GM12878 (cell line): ENCODE measurements at regions not wholly inside any gene's neighbourhood (a gene's known extent, or its start where the extent isn't known, plus 50 kb on each side); places are given as distances from the start of the nearest gene placed in this dataset.

Experiments used
- ATAC-seq: fragments of 200-7000 bp; cut with Tn5 transposase; 3 replicates; pipeline ENCODE4 v1.9.1; 2020; ENCODE audit warnings: mild to moderate bottlenecking, moderate library complexity
- BruUV-seq: library from RNA; stranded (reverse); fragments of 400-500 nt; replicated peaks from 2 replicates; lab custom pipeline; 2021; lab: Mats Ljungman, UMichigan
- CTCF ChIA-PET: fragments of 300-600 bp; sonication (Branson Sonifier 250); formaldehyde crosslinking; extraction: SDS; loops from one replicate; lab custom pipeline; 2021; ENCODE audit warnings: inconsistent platforms; lab: Yijun Ruan, JAX
- POLR2A ChIA-PET: fragments of 350-600 bp; formaldehyde crosslinking; extraction: SDS; loops from one replicate; lab custom pipeline; 2021; ENCODE audit warnings: inconsistent platforms; lab: Charles Lee
- RAD21 ChIA-PET: fragments of 300-600 bp; sonication (Branson Sonifier 250); formaldehyde crosslinking; loops from one replicate; lab custom pipeline; 2023; ENCODE audit warnings: antibody characterized with exemption; ENCODE audit not compliant: unreplicated experiment; lab: Charles Lee
- SMC1A ChIA-PET: fragments of 300-600 bp; sonication (Branson Sonifier 250); formaldehyde crosslinking; loops from one replicate; lab custom pipeline; 2023; ENCODE audit not compliant: unreplicated experiment, uncharacterized antibody; lab: Charles Lee
- DNase-seq: peaks from one replicate; pipeline ENCODE4 v3.0.0-alpha.2; 2011; ENCODE audit warnings: low read depth, low spot score
- FAIRE-seq: peaks from 3 replicates; lab custom pipeline; 2011; peaks lifted over from hg19 to GRCh38; lab: Jason Lieb, UNC
- H2AFZ ChIP-seq: 2 replicates; pipeline ENCODE4 v1.6.0; 2011; ENCODE audit warnings: low read depth, low read length, control low read depth; ENCODE audit not compliant: control insufficient read depth
- H3K27ac ChIP-seq: 2 replicates; pipeline ENCODE4 v1.5.1; 2011; ENCODE audit warnings: control low read depth; ENCODE audit not compliant: control insufficient read depth, insufficient read depth
- H3K27me3 ChIP-seq, 2 experiments: replicated peaks in 1 of 2; 2 replicates each; pipeline versions ENCODE4 v1.6.0 to v1.6.1; 2011; ENCODE audit warnings: low read length in 1 of 2; ENCODE audit not compliant: control insufficient read depth in 2 of 2, insufficient read depth in 2 of 2
- H3K36me3 ChIP-seq, 2 experiments: 2 replicates each; pipeline ENCODE4 v1.5.1; 2011; ENCODE audit warnings: low read length in 1 of 2; ENCODE audit not compliant: control insufficient read depth in 2 of 2, insufficient read depth in 2 of 2
- H3K4me1 ChIP-seq: 2 replicates; pipeline ENCODE4 v1.6.1; 2011; ENCODE audit warnings: mild to moderate bottlenecking, low read length, moderate library complexity, mixed read lengths; ENCODE audit not compliant: control insufficient read depth, insufficient read depth
- H3K4me2 ChIP-seq: 2 replicates; pipeline ENCODE4 v1.6.0; 2011; ENCODE audit warnings: control low read depth; ENCODE audit not compliant: control insufficient read depth, insufficient read depth
- H3K4me3 ChIP-seq: fragments of 200-600 bp; sonication (generic); 2 replicates; pipeline ENCODE4 v1.5.1; 2016
- H3K79me2 ChIP-seq: 2 replicates; pipeline ENCODE4 v1.6.0; 2011; ENCODE audit warnings: low read length; ENCODE audit not compliant: control insufficient read depth, insufficient read depth
- H3K9ac ChIP-seq: 2 replicates; pipeline ENCODE4 v1.8.0; 2011; ENCODE audit warnings: low read length, control low read depth, mixed read lengths; ENCODE audit not compliant: control insufficient read depth, insufficient read depth
- H3K9me3 ChIP-seq: replicated peaks from 3 replicates; pipeline ENCODE4 v1.5.1; 2011; ENCODE audit warnings: mild to moderate bottlenecking, low read length; ENCODE audit not compliant: control insufficient read depth, insufficient read depth
- H4K20me1 ChIP-seq: 2 replicates; pipeline ENCODE4 v1.6.0; 2011; ENCODE audit not compliant: control insufficient read depth, insufficient read depth
- CBX5 ChIP-seq: sonication (generic); IDR thresholded peaks from 2 replicates; pipeline ENCODE4 v1.6.1; 2016; ENCODE audit warnings: low read depth, moderate library complexity, mild to moderate bottlenecking, inconsistent platforms
- CUX1 ChIP-seq: IDR thresholded peaks from 2 replicates; pipeline ENCODE4 v1.6.1; 2012; ENCODE audit warnings: improper control_type of control experiment, low read depth, low read length; ENCODE audit not compliant: insufficient replicate concordance
- MEF2B ChIP-seq: fragments of 450-650 bp; IDR thresholded peaks from 2 replicates; pipeline ENCODE4 v1.6.1; 2018; ENCODE audit warnings: mild to moderate bottlenecking, moderate library complexity; ENCODE audit not compliant: partially characterized antibody, poor library complexity, severe bottlenecking
- NR2C2 ChIP-seq: IDR thresholded peaks from 2 replicates; pipeline ENCODE4 v1.6.1; 2011; ENCODE audit warnings: borderline replicate concordance, low read depth; ENCODE audit not compliant: control insufficient read depth, insufficient read length
- SPI1 ChIP-seq: IDR thresholded peaks from 2 replicates; pipeline ENCODE4 v1.6.1; 2011; ENCODE audit warnings: low read depth, mild to moderate bottlenecking, low read length, moderate library complexity, borderline replicate concordance; ENCODE audit not compliant: insufficient read depth
- SRF ChIP-seq, 2 experiments: IDR thresholded peaks; 2 replicates each; pipeline ENCODE4 v1.6.1; 2011; ENCODE audit warnings: low read depth in 2 of 2, low read length in 2 of 2, mild to moderate bottlenecking in 1 of 2, moderate library complexity in 1 of 2
- WGBS: methylation state at CpG from one replicate; pipeline ENCODE4 v1.1.6; 2016; ENCODE audit warnings: low lambda C conversion rate; ENCODE audit not compliant: insufficient replicate concordance, insufficient coverage; ENCODE audit errors: missing lambda C conversion rate; 5-methylcytosine and 5-hydroxymethylcytosine counted together
- in situ Hi-C: fragments of 300-500 bp; cut with MboI; formaldehyde crosslinking; loops from 9 replicates; pipeline ENCODE4 v1.14.3; 2018; ENCODE audit warnings: mixed read lengths
- intact Hi-C: fragments of 100-400 bp; cut with micrococcal nuclease; formaldehyde crosslinking; loops from one replicate; pipeline ENCODE4 v1.14.2; 2022; ENCODE audit not compliant: unreplicated experiment
- TF ChIP-seq, protein P1 (sequence below): IDR thresholded peaks from 2 replicates; pipeline ENCODE4 v1.6.1; 2012; ENCODE audit warnings: mild to moderate bottlenecking, low read depth, low read length

GRCh38 chr13:88104576-88104975, 433.4 kb downstream of the SLITRK5 start:
- in situ Hi-C loops: no loop called here
- Histone ChIP-seq H3K79me2 (no peaks in the 10 kb centered on the region), H4K20me1 (no peaks in the 10 kb centered on the region), H3K27me3 (no peaks in the 10 kb centered on the region), H2AFZ (no peak overlapping the region), H3K4me3 (no peak overlapping the region), H3K9me3 (no peaks in the 10 kb centered on the region), H3K4me2 (no peak overlapping the region), H3K27ac (no peak overlapping the region), H3K4me1 (no peaks in the 10 kb centered on the region), H3K9ac (no peak overlapping the region), H3K36me3 (no peaks in the 10 kb centered on the region)
- WGBS: 29% methylated on average over 1 of the region's 1 CpG
- ChIA-PET CTCF (interaction anchor here (0.7 to 1.5 kb wide), 2 partner anchors 9 to 32 kb away, joined by 3 read pairs; no protein-coding TSS in a partner anchor), SMC1A (no interaction called here), POLR2A (interaction anchor here (0.7 kb wide), 1 partner anchor 69 kb away, joined by 4 read pairs; no protein-coding TSS in a partner anchor), RAD21 (interaction anchor here (1.1 kb wide), 1 partner anchor 38 kb away, joined by 3 read pairs; no protein-coding TSS in a partner anchor)
- TF ChIP-seq CBX5 (no peak), MEF2B (no peak), NR2C2 (no peak), SPI1 (no peak)
- BruUV-seq: no TSS peak
- DNase-seq: no peak
- intact Hi-C loops: no loop called here
- ATAC-seq: no peak
- no peak for FAIRE-seq

GRCh38 chr13:88107570-88107969, 436.4 kb downstream of the SLITRK5 start:
- Histone ChIP-seq H3K79me2 (no peaks in the 10 kb centered on the region), H3K4me3 (no peak overlapping the region), H3K9me3 (no peaks in the 10 kb centered on the region)
- no peak for DNase-seq
- ATAC-seq: no peak
- no TSS peak for BruUV-seq
- in situ Hi-C loops: no loop called here
- TF ChIP-seq, protein P1, sequence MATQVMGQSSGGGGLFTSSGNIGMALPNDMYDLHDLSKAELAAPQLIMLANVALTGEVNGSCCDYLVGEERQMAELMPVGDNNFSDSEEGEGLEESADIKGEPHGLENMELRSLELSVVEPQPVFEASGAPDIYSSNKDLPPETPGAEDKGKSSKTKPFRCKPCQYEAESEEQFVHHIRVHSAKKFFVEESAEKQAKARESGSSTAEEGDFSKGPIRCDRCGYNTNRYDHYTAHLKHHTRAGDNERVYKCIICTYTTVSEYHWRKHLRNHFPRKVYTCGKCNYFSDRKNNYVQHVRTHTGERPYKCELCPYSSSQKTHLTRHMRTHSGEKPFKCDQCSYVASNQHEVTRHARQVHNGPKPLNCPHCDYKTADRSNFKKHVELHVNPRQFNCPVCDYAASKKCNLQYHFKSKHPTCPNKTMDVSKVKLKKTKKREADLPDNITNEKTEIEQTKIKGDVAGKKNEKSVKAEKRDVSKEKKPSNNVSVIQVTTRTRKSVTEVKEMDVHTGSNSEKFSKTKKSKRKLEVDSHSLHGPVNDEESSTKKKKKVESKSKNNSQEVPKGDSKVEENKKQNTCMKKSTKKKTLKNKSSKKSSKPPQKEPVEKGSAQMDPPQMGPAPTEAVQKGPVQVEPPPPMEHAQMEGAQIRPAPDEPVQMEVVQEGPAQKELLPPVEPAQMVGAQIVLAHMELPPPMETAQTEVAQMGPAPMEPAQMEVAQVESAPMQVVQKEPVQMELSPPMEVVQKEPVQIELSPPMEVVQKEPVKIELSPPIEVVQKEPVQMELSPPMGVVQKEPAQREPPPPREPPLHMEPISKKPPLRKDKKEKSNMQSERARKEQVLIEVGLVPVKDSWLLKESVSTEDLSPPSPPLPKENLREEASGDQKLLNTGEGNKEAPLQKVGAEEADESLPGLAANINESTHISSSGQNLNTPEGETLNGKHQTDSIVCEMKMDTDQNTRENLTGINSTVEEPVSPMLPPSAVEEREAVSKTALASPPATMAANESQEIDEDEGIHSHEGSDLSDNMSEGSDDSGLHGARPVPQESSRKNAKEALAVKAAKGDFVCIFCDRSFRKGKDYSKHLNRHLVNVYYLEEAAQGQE: no peak
- no peak for TF ChIP-seq SRF (IDR thresholded peaks at IDR 0.05; ENCODE audit: low read depth in 2 of 2, low read length in 2 of 2)
- TF ChIP-seq CUX1: no peak
- TF ChIP-seq, all 136 proteins: peak for 0
- no peak for FAIRE-seq
- RAD21 ChIA-PET: no interaction called here
- no peaks in the 10 kb centered on the region for H3K4me1 ChIP-seq
- H4K20me1 ChIP-seq: no peaks in the 10 kb centered on the region
- no peak overlapping the region for H3K4me2 ChIP-seq
- no peaks in the 10 kb centered on the region for H3K36me3 ChIP-seq
- intact Hi-C loops: no loop called here
- POLR2A ChIA-PET: interaction anchor here (0.7 kb wide), 1 partner anchor 238 kb away, joined by 11 read pairs; no protein-coding TSS in a partner anchor
- no peak overlapping the region for H2AFZ ChIP-seq
- no peak overlapping the region for H3K9ac ChIP-seq
- no peaks in the 10 kb centered on the region for H3K27me3 ChIP-seq
- H3K27ac ChIP-seq: no peak overlapping the region
- 22% methylated on average over 6 of the region's 6 CpGs for WGBS
- CTCF ChIA-PET: interaction anchor here (0.9 kb wide), 1 partner anchor 28 kb away, joined by 3 read pairs; no protein-coding TSS in a partner anchor
- SMC1A ChIA-PET: no interaction called here
